ENCODE measurements at regions not wholly inside any gene's neighbourhood (a gene's known extent, or its start where the extent isn't known, plus 50 kb on each side); places are given as distances from the start of the nearest gene placed in this dataset.

- H4K91ac ChIP-seq (ENCODE audit: insufficient read depth, low read depth, low read length) = no peak overlapping the region
- no peaks in the 10 kb centered on the region for H3K79me1 ChIP-seq (ENCODE audit: low read depth in 1 of 2, low read length in 2 of 2)
- intact Hi-C loops (cut with micrococcal nuclease) (no loop called here), dilution Hi-C loops (cut with HindIII; ENCODE audit: low sequenced_read_pairs, unreplicated experiment) (no loop called here), in situ Hi-C loops (cut with MboI; ENCODE audit: low sequenced_read_pairs) (no loop called here)
- no peak overlapping the region for H2AK5ac ChIP-seq (ENCODE audit: low read depth, low read length)
- H3K4ac ChIP-seq (ENCODE audit: low read depth, low read length) = no peak overlapping the region
- H2AFZ ChIP-seq (replicated peaks; ENCODE audit: low read length, poor library complexity) = no peak overlapping the region
- H3K36me3 ChIP-seq (ENCODE audit: control insufficient read depth, insufficient read depth, low read length) = no peaks in the 10 kb centered on the region
- H4K20me1 ChIP-seq (ENCODE audit: insufficient read depth, low read length) = no peaks in the 10 kb centered on the region
- H3K4me3 ChIP-seq (ENCODE audit: insufficient read depth, low read depth, low read length) = no peak overlapping the region
- no CpG with 5 or more reads among the region's 1 CpG for WGBS, 2 experiments (ENCODE audit: extremely low coverage in 2 of 2, insufficient read length in 1 of 2)
- H4K8ac ChIP-seq (ENCODE audit: low read depth in 2 of 2, low read length in 2 of 2) = no peak overlapping the region
- H3K4me2 ChIP-seq (ENCODE audit: low read depth, low read length) = no peak overlapping the region
- H3K56ac ChIP-seq (ENCODE audit: extremely low read depth, insufficient read depth, low read length) = no peak overlapping the region
- no peak overlapping the region for H2BK5ac ChIP-seq (ENCODE audit: low read depth, low read length, poor library complexity, severe bottlenecking)
- no peak overlapping the region for H2BK120ac ChIP-seq (ENCODE audit: low read depth, low read length)
- BruUV-seq (replicated peaks) = no TSS peak
- no peak overlapping the region for H2BK20ac ChIP-seq (ENCODE audit: low read depth, low read length)
- H2AK9ac ChIP-seq (replicated peaks; ENCODE audit: low read depth, low read length, poor library complexity) = no peak overlapping the region
- ChIA-PET CTCF (no interaction called here), POLR2A (ENCODE audit: unreplicated experiment) (no interaction called here)
- no peak overlapping the region for H3K27ac ChIP-seq (ENCODE audit: insufficient read depth, low read length)
- H2BK15ac ChIP-seq (ENCODE audit: low read depth, low read length) = no peak overlapping the region
- no peak overlapping the region for H3K23ac ChIP-seq (ENCODE audit: low read depth, low read length)
- no peak for DNase-seq
- no peaks in the 10 kb centered on the region for H3K9me3 ChIP-seq (ENCODE audit: control insufficient read depth, insufficient read depth, low read length)
- TF ChIP-seq SMC3 (IDR thresholded peaks at IDR 0.05; ENCODE audit: low read depth, low read length) = no peak
- no peak for TF ChIP-seq RAD21 (IDR thresholded peaks at IDR 0.05; ENCODE audit: low read length)
- TF ChIP-seq RCOR1 (IDR thresholded peaks at IDR 0.05; ENCODE audit: insufficient replicate concordance, low read length) = no peak
- no peak for TF ChIP-seq POLR2A (IDR thresholded peaks at IDR 0.05; ENCODE audit: low read depth, low read length)
- TF ChIP-seq CEBPB (IDR thresholded peaks at IDR 0.05; ENCODE audit: low read depth, low read length) = no peak
- TF ChIP-seq, protein P1, sequence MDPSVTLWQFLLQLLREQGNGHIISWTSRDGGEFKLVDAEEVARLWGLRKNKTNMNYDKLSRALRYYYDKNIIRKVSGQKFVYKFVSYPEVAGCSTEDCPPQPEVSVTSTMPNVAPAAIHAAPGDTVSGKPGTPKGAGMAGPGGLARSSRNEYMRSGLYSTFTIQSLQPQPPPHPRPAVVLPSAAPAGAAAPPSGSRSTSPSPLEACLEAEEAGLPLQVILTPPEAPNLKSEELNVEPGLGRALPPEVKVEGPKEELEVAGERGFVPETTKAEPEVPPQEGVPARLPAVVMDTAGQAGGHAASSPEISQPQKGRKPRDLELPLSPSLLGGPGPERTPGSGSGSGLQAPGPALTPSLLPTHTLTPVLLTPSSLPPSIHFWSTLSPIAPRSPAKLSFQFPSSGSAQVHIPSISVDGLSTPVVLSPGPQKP (IDR thresholded peaks at IDR 0.05; ENCODE audit: borderline replicate concordance, low read depth, low read length) = no peak
- no peak for TF ChIP-seq MAFK (IDR thresholded peaks at IDR 0.05; ENCODE audit: low read depth, low read length)
- no peak for TF ChIP-seq BHLHE40 (IDR thresholded peaks at IDR 0.05; ENCODE audit: low read depth, low read length)
- no peak for TF ChIP-seq CHD1 (IDR thresholded peaks at IDR 0.05; ENCODE audit: low read depth, low read length)
- TF ChIP-seq MAZ (IDR thresholded peaks at IDR 0.05; ENCODE audit: borderline replicate concordance, low read depth, low read length) = no peak
- TF ChIP-seq, protein P2, sequence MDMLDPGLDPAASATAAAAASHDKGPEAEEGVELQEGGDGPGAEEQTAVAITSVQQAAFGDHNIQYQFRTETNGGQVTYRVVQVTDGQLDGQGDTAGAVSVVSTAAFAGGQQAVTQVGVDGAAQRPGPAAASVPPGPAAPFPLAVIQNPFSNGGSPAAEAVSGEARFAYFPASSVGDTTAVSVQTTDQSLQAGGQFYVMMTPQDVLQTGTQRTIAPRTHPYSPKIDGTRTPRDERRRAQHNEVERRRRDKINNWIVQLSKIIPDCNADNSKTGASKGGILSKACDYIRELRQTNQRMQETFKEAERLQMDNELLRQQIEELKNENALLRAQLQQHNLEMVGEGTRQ (IDR thresholded peaks at IDR 0.05; ENCODE audit: low read depth, low read length) = no peak
- TF ChIP-seq, protein P3, sequence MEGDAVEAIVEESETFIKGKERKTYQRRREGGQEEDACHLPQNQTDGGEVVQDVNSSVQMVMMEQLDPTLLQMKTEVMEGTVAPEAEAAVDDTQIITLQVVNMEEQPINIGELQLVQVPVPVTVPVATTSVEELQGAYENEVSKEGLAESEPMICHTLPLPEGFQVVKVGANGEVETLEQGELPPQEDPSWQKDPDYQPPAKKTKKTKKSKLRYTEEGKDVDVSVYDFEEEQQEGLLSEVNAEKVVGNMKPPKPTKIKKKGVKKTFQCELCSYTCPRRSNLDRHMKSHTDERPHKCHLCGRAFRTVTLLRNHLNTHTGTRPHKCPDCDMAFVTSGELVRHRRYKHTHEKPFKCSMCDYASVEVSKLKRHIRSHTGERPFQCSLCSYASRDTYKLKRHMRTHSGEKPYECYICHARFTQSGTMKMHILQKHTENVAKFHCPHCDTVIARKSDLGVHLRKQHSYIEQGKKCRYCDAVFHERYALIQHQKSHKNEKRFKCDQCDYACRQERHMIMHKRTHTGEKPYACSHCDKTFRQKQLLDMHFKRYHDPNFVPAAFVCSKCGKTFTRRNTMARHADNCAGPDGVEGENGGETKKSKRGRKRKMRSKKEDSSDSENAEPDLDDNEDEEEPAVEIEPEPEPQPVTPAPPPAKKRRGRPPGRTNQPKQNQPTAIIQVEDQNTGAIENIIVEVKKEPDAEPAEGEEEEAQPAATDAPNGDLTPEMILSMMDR (conservative IDR thresholded peaks at IDR 0.05; ENCODE audit: low read depth, low read length) = no peak
- TF ChIP-seq FOS (IDR thresholded peaks at IDR 0.05; ENCODE audit: low read depth, low read length) = no peak
- no peak overlapping the region for H3K9ac ChIP-seq (ENCODE audit: low read depth, low read length)
- no peak overlapping the region for H4K5ac ChIP-seq (ENCODE audit: low read depth, low read length)
- no peak for ATAC-seq (ENCODE audit: low read depth)
- H3K4me1 ChIP-seq (ENCODE audit: control insufficient read depth, insufficient read depth, low read length) = no peaks in the 10 kb centered on the region
- no peaks in the 10 kb centered on the region for H3K27me3 ChIP-seq (ENCODE audit: control insufficient read depth, insufficient read depth, low read length)
- no peak overlapping the region for H3K18ac ChIP-seq (ENCODE audit: low read depth, low read length)
- no peak overlapping the region for H3K14ac ChIP-seq (replicated peaks; ENCODE audit: low read depth, low read length)
- no peaks in the 10 kb centered on the region for H3K9me1 ChIP-seq (ENCODE audit: insufficient read depth, low read length)
Measured at GRCh38 chrX:124605511-124605910, 259.1 kb downstream of the SH2D1A start.
